Stimulated activated CD8-positive, alpha-beta memory T cell treated with anti-CD3 and anti-CD28 coated beads, Interleukin-7, amount 100 ng/mL, for 48 hours (primary cell): ENCODE measurements at regions not wholly inside any gene's neighbourhood (a gene's known extent, or its start where the extent isn't known, plus 50 kb on each side); places are given as distances from the start of the nearest gene placed in this dataset.

Source experiments
- DNase-seq, 2 donors: peaks; one replicate each; pipeline ENCODE4 v3.0.0-alpha.2; 2020; ENCODE audit warnings: low read depth in 1 of 2; ENCODE audit errors: extremely low read depth in 1 of 2

DNA sequence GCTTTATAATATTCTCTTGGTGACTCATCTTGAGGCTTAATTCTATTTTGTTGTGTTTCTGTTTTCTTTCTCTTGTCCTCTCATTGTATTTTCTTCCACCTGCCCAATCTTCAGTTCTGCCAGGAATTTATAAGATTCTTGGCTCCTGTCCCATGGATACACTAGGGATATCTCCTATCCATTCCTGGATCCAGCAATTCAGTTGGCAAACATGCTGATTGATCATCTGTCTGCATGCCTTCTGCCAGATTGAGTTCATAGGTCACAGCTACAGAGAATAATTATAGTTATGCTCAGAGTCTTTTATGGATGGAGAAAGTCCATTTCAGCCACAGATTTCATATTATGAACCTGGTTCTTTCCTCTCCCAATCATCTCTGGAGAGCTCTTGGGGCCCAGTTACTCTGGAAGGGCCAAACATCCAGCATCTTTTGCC is 140.4 kb upstream of the MAGI2 start:
- DNase-seq = no peak

DNA sequence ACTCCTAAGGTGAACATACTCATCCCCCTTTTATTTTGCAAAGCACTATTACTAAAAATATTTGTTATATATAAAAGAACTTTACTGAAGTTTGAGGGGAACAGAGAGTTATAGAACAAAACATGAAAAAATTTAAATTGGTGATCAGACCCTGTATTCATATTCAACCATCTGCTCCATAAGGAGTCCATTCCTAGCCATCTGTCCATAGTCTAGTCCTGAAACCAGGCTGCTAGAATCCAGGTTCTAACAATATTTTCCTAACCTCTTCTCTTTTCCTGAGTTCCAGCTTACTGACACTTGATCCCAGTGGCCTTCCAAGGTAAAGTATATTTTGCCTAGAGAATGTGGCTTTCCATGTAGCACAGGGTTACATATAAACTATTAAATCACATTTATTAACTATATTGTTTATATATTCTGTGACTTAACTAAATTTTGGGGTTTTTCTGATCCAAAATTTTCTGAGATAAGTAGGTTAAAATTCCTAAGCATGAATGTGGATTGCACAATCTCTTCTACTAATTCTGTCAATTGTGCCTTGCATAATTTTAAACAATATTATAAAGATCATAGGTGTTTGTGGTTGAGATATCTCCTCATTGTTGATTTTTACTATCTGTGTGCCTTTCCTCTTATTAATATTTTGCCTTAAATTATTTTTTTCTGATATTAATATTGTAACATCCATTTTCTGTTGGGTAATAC is 137.6 kb upstream of the MAGI2 start:
- no peak for DNase-seq

DNA sequence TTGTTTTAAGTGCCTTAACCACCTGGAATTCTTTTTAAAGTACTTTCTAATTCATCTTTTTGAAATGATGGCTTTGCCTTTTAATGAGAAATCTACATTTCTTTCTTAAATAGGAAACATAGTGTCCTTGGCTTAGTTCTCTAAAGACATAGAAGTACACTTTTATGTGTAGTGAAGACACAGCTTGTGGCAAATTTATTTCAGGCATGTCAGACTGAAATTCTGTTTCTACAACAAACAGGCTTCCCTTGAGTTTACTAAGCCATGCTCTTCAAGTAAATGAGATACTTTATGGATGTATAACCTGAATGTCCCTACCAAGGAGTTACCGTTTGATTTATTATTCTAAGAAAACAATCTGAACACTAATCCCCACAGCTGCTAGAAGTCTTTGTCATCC is 136.9 kb upstream of the MAGI2 start:
- no peak for DNase-seq

DNA sequence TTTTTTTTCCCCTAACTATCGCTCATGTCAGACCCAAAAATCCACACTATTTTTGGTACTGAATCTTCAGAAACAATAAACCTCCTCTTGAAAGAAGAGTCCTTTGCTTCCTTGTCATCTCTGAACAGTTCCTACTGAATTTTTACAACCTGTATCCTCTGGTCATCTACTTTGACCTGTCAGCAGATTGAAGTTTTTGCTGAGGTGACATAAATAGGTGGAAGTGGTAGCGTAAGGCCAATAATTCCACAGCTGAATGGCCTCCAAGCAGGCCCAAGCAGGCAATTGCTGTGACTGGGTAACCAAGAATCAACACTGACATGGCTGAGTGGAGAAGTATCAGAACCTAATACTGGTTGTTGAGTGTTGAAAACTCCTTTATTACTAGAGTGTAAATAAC is 117.4 kb upstream of the MAGI2 start:
- no peak for DNase-seq

DNA sequence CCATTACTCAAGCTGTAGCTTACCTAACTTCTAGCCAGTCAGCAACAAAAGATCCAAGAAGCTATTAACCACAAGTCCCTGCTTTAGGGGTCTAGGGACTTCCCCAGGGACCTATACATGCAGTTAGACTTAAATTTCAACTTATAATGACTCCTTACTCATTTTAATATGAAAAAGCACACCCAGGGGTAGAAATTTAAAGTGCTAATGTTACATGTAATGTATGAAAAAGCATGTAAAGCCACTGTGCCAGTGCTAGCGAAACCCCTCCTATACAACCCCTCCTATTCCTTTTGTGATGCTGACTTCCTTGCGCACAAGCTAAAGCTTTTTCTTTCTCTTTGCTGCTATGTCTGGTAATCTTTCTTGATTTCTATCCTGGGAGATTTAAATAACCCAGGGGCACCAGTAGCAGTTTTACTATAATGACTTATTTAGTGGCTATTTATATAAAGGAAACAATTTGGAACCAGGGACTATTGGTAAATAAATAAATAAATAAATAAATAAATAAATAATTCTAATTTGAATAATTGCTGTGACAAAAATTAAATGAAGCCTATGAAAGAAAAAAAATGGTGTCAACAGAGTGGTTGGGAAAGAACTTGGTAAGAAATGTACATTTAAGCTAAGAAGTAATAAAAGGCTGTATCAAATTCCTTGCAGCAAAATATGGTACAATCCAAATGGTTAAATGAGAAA is 110.5 kb upstream of the MAGI2 start:
- DNase-seq = no peak

DNA sequence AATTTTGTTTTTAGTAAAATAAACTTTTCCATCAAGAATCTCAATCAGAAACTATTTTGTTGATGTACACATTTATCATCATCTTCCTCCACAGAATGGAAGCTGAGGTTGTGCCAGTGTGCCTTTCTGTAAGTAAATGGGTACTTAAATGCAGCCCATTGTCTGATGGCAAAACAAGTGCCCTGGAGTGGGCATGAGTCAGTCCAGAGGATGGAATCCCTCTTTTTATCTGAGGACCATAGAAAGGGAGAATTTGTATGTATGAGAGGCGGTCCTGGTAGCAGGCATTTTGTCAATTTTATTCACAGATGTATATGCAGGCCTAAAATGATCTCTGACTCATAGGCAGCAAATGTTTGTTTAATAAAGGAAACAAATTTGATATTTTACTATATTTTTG is 102.1 kb upstream of the MAGI2 start:
- DNase-seq = no peak

DNA sequence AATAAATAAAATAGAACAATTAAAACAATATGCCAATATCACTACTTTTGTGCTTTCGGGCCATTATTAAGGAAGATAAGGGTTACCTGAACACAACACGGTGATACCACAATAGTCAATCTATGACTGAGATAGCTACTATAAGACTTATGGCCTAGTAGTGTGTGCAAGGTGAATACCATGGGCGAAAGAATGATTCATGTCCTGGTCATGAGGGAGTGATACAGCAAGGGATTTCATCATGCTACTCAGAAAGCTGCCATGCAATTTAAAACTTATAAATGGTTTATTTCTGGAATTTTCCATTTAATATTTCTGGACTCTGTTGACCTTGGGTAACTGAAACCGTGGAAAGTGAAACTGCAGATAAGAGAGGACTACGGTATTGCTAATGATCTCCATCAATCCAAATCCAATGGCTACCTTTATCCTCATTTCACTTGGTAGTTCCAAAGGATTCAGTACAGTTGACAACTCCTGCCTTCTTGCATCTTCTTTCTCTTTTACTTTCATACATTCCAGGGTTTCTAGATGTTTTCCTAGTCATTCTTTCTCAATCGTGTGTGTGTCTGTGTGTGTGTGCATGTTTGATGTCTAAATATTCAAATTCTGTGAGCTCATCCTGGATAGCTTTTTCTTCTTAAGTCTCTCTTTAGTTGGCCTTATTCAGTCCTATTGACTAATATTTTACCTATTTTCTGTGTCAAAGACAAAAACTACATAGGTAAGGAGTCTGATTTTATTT is 100.5 kb upstream of the MAGI2 start:
- DNase-seq = no peak

DNA sequence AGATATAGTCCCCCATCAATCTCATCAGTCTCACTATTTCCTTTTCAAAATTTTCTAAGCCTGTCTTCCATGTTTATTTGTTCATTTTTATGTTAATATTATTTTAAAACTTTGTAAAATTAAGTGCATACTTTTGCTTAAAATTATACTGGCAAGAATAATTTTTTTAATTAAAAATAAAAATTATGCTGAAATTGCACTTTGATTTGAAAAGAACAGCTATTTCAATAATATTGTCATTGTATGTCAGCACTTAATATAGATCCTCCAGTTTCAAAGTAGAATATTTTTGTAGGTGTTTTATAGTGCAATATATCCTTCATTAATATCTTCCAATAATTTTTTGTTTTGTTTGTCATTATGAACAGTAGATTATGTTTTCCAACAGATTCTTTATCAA is 99.0 kb upstream of the MAGI2 start:
- no peak for DNase-seq

DNA sequence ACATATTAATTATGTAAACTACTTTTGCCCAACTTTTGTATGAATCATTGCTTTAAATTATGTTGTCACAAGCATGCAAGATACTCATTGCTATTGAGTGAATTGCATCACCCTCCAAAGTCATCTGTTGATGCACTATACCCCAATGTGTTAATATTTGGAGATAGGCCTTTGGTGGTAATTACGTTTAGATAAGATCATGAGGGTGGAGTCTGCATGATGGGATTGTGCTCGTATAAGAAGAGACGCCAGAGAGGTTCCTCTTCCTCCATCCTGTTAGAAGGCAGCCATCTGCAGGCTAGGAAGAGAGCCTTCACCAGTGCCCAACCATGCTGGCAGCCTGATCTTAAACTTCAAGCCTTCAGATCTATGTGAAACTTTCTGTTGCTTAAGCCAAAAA is 95.3 kb upstream of the MAGI2 start:
- DNase-seq = no peak

DNA sequence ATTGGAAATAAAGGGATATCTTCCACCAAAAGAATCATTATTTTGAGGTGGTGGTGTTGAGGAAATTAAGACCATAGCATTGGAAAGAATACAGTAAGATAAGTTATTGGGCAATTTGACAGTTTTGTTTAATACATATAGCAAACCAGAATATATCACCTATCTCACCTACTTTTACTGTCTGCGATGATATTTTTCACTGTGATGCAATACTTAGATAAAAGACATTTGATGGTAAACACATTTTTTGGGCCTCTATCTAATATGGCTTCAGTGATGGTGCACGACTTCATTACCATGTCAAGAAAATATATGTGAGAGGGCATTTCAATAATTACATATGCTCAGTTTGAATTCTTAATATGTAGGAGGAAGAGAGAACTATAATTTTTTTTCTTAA is 93.7 kb upstream of the MAGI2 start:
- no peak for DNase-seq

DNA sequence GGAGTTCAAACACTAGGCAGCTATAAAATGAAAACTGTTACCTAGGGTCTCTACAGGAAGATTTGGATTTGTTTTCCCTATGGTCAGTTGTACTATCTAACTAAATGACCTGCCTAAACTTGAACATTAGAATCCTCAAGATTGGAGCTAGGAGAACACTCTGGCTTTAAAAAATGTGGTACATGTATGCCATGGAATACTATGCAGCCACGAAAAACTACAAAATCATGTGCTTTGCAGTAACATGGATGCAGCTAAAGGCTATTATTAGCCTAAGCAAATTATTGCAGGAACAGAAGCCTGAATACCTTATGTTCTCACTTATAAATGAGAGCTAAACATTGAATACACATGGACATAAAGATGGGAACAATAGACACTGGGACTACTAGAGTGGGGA is 87.1 kb upstream of the MAGI2 start:
- DNase-seq = no peak

DNA sequence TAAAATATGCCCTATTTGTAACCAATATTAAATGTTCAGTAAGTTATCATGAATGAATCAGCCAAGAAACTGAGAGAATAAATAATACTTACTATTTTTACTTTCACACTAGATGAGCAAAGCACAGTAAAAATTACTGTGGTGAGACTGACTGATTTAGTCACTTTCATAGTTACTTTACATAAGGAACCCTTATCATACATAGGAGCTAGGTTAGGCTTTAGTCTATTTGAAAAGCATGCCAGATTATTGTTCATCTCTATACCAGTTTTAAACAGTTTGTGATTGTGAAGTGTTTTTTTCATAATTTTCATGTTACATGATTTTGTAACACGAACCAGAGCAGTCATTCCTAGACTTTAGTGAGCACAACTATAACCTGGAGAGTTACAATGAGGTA is 80.7 kb upstream of the MAGI2 start:
- DNase-seq = no peak

DNA sequence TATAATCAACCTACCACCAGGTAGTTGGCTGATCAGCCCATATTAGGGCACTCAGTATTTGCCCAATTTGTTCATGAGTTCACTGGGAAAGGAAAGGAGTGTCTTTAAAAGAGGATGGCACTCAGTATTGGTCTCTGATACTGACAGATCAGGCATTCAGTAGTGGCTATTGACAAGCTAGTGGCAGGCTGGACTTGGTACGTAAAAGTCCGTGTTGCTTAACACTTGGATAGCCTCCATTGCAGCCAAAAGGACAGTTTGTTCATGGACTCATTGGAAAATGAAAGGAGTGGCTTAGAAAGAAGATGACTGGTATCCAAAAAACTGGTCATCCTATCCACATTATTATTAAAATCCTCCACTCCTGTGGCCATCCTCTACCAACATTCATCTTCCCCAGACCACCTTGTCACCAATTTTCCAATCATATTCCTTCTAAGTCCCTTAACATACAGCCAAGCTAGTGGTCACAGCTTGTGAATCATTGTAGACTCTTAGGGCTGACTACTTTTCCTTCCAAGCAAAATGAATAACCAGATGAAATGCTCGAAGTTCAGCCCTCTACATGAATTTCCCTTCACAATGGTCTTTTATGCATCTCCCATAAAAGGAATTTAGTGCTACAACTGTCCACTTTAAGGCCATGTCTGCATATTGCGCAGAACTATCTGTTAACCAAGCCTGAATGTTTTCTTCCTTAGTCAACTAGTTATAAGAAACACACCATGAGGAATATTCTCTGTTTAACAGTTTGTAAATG is 78.6 kb upstream of the MAGI2 start:
- DNase-seq = no peak

DNA sequence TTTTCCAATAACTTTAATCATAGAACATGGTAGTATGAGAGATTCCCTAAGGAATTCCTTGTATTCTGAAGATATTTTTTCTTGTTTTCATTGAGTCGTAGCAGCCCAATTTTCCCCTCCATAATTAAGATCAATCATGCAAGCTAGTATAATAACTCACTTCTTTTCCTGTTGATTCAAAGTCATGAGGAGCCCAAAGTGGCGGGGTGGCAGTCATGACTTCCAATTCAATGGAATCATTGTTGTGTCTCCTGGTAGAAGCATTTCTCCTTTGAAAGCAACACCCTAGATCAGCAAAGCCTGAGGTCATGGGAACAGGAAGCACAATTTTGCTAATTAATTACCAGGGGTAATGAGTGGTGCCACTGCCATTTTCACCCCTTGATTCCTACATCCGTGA is 77.6 kb upstream of the MAGI2 start:
- DNase-seq = no peak

DNA sequence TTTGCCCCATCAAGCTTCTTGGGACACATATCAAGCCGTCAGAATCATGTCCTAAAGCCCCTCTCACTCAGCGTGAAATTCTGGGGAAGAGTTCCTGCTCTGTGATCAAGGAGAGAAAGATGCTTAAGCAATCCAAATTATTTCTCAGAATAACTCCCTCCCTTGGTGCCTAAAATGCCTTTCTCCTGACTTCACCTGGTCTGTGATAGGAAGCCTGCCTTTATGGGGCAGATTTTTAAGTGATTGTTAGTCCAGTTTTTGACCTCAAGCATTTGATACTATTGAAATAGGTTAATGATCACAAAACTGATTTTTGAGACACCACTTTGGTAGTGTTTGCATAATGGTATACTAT is 76.4 kb upstream of the MAGI2 start:
- no peak for DNase-seq

DNA sequence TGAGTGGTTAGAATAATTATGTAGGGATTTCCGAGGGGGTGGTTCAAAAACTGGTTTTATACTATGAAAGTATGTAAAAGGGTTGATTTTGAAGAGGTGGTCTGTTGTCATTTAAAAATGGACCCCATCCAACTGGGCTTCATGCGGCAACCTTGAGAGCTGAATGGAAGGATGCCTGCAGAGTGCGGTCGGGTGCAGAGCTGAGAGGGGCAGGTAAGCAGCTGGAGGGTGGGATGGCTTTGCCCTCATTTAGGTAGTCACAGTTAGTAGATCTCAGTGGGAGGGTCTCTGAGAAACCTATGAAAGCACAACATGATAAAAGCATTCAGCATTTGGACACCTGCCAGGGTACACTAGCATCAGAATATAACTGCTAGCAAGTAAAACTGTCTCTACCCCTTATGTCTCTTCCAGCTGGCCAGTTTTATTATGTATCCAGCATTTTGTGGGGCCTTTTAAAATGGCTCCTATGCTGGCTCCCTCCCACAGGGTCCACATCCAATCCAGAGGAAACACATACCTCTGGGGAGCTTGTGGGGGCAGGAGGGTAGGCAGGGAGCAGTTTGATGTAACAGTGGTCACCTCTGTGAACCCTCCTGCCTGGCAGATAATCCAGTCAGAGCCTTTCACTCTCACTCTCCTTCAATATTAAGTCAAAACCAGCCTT is 75.9 kb upstream of the MAGI2 start:
- DNase-seq = no peak

DNA sequence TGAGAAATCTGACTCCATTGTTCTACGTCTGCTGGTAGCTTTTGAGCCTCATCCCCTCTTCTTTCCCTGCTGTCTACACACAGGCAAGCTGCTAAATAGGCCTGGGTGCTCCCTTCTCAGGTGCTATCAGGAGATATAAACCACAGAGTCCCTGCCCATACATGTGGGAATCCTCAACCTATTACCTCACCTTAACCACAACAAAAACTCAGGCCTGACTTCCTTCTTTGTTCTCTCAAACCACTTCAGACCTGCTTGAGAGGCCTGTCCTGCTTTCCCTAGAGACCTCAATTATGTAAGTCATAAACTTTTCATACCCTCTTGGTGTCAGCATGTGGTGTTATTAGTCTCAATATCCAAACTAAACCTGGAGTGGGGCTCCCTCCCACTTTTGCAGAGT is 75.0 kb upstream of the MAGI2 start:
- DNase-seq = no peak

DNA sequence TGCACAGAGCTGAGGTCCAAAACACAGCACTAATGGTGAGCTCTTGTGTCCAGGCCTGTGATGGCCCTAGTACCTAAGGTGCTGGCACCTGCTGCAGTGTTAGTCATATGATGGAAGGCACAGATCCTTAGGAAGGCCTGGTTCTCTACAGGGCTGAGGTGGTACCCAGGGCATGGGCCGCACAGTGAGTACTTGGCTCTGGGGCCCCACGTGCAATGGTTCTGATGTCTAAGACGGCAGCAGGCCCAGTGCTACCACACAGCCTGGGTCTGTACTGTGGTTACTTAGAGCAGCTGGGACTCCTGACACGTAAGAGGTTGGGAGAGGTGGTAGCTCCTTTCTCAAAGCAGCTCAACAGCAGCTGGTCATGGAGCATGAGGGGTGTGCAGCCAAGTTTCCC is 70.6 kb upstream of the MAGI2 start:
- DNase-seq = no peak

DNA sequence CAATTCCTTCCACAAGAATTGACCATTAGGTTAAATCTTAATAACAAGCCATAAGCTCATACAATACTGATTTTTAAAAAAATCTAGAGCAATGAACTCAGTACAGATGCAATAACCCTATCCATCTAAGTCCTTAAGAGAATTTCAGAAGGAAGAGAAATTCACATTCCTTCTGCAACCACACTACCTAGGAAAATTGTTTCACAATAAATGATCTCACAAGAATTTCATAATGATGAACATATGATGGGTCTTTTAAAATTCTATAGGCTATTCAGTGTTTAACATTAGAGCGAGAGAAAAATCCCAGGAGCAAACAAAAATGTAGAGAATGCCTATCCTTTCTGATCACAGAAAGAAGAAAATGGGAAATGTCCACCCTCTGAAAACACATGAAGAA is 70.0 kb upstream of the MAGI2 start:
- DNase-seq = no peak

DNA sequence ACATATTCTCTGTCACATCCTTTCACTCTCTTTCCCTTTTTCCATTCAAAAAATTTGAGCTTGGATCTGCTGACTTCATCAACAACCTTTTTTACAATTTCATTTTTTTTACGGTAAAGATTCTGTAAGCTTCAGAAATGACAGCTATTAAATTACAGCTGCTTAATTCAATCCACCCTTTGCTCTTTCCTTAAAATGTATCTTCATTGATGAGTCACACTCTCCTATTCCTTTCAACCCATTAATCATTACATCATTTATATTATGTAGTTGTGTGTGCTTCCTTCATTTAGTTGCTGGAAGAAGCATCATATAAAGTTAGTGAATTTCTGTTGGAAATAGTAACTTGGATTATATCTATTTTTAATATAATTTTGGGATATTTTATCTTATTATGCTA is 67.1 kb upstream of the MAGI2 start:
- DNase-seq = no peak

DNA sequence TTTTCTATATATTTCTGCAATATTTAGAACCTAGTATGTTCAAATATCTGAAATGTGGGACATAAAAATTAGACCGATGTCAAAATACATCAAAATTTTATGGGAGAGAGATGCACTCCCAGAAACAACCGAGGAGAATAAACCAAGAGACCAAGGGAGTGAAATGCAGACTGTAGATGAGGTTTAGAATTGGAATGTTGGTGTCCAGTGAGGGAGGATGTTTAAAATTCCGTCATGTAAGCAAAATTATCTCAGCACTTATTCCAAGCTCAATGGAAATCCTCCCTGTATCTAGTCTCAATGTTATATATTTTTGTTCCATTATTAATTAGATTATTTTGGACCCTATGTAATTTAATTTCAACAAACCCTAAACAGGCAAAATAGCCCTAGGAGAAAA is 61.9 kb upstream of the MAGI2 start:
- DNase-seq = no peak
